HG03521 (cell line): ENCODE measurements at regions not wholly inside any gene's neighbourhood (a gene's known extent, or its start where the extent isn't known, plus 50 kb on each side); places are given as distances from the start of the nearest gene placed in this dataset.
"Not testable (repeated sequence)": the region's sequence is repeated elsewhere in the genome, so short reads cannot be mapped to it uniquely, and the experiment has no call there.

Source experiments
- ATAC-seq: cut with Tn5 transposase; IDR thresholded peaks from one replicate; pipeline ENCODE4 v1.9.1; 2021; ENCODE audit warnings: mild to moderate bottlenecking, moderate library complexity; ENCODE audit not compliant: unreplicated experiment

GRCh38 chr10:78207216-78207615 lies 173.6 kb downstream of the RPS24 start:
- no peak for ATAC-seq

GRCh38 chr10:78207776-78208175 lies 174.1 kb downstream of the RPS24 start:
- no peak for ATAC-seq

GRCh38 chr10:78209970-78210369 lies 176.3 kb downstream of the RPS24 start:
- ATAC-seq: no peak

GRCh38 chr10:78210548-78210947 lies 176.9 kb downstream of the RPS24 start:
- no peak for ATAC-seq

- no peak for ATAC-seq
Observed at GRCh38 chr10:78210976-78211375, 177.3 kb downstream of the RPS24 start.

GRCh38 chr10:78211561-78212051 lies 177.9 kb downstream of the RPS24 start:
- ATAC-seq: no peak

- no peak for ATAC-seq
Observed at GRCh38 chr10:78212060-78212785, 178.6 kb downstream of the RPS24 start.

GRCh38 chr10:78212786-78213175 lies 179.1 kb downstream of the RPS24 start:
- no peak for ATAC-seq

- ATAC-seq: no peak
Observed at GRCh38 chr10:78214955-78215354, 181.3 kb downstream of the RPS24 start.

GRCh38 chr10:78215645-78216044 lies 182.0 kb downstream of the RPS24 start:
- ATAC-seq: no peak

GRCh38 chr10:78217336-78217735 lies 183.7 kb downstream of the RPS24 start:
- ATAC-seq: no peak

- ATAC-seq: no peak
Observed at GRCh38 chr10:78218798-78219490, 185.3 kb downstream of the RPS24 start.

GRCh38 chr10:78219568-78219967 lies 185.9 kb downstream of the RPS24 start:
- not testable (repeated sequence) for ATAC-seq

- no peak for ATAC-seq
Observed at GRCh38 chr10:78220781-78221180, 187.1 kb downstream of the RPS24 start.

- ATAC-seq: no peak
Observed at GRCh38 chr10:78222096-78222790, 188.6 kb downstream of the RPS24 start.

GRCh38 chr10:78223088-78223487 lies 189.4 kb downstream of the RPS24 start:
- no peak for ATAC-seq

- no peak for ATAC-seq
Observed at GRCh38 chr10:78224602-78225001, 190.9 kb downstream of the RPS24 start.

- no peak for ATAC-seq
Observed at GRCh38 chr10:78225594-78225993, 191.9 kb downstream of the RPS24 start.

GRCh38 chr10:78229489-78229888 lies 195.8 kb downstream of the RPS24 start:
- ATAC-seq: no peak

GRCh38 chr10:78229950-78230675 lies 196.4 kb downstream of the RPS24 start:
- ATAC-seq: no peak

GRCh38 chr10:78231327-78231726 lies 197.7 kb downstream of the RPS24 start:
- ATAC-seq: no peak
